ENCODE measurements at regions not wholly inside any gene's neighbourhood (a gene's known extent, or its start where the extent isn't known, plus 50 kb on each side); places are given as distances from the start of the nearest gene placed in this dataset.

GRCh38 chr18:69196336-69196735 is 204.4 kb upstream of the DOK6 start:
- no peak for DNase-seq
- no peaks in the 10 kb centered on the region for H3K36me3 ChIP-seq
- no peak overlapping the region for H3K27ac ChIP-seq
- intact Hi-C loops (cut with DNase I; ENCODE audit: low total_unique reads), result no loop called here
- no peaks in the 10 kb centered on the region for H3K9me3 ChIP-seq
- TF ChIP-seq CTCF (IDR thresholded peaks at IDR 0.05), result no peak
- no peaks in the 10 kb centered on the region for H3K27me3 ChIP-seq
- H3K4me1 ChIP-seq, result no peaks in the 10 kb centered on the region
- H3K4me3 ChIP-seq, result no peak overlapping the region

- H3K4me3 ChIP-seq, result no peak overlapping the region
- TF ChIP-seq CTCF (IDR thresholded peaks at IDR 0.05), result no peak
- intact Hi-C loops (cut with DNase I; ENCODE audit: low total_unique reads), result no loop called here
Observed at GRCh38 chr18:69205925-69206324, 194.8 kb upstream of the DOK6 start.

GRCh38 chr18:69208545-69208944 is 192.1 kb upstream of the DOK6 start:
- no peak for TF ChIP-seq CTCF (IDR thresholded peaks at IDR 0.05)
- H3K4me3 ChIP-seq, result no peak overlapping the region
- no peaks in the 10 kb centered on the region for H3K36me3 ChIP-seq

More at GRCh38 chr18:69205925-69206324, 194.8 kb upstream of the DOK6 start:
- no peaks in the 10 kb centered on the region for H3K36me3 ChIP-seq
- H3K9me3 ChIP-seq, result no peaks in the 10 kb centered on the region
- no peak for DNase-seq
- H3K27me3 ChIP-seq, result no peaks in the 10 kb centered on the region
- no peak overlapping the region for H3K27ac ChIP-seq
- peaks cover 0 to 6% (median 0%) of the 10 kb centered on the region in 4 donors for H3K4me1 ChIP-seq

GRCh38 chr18:69209761-69210160 is 190.9 kb upstream of the DOK6 start:
- no peaks in the 10 kb centered on the region for H3K9me3 ChIP-seq
- peaks cover 0 to 6% (median 0%) of the 10 kb centered on the region in 4 donors for H3K4me1 ChIP-seq
- intact Hi-C loops (cut with DNase I; ENCODE audit: low total_unique reads), result no loop called here
- TF ChIP-seq CTCF (IDR thresholded peaks at IDR 0.05), result no peak
- no peaks in the 10 kb centered on the region for H3K27me3 ChIP-seq
- no peak overlapping the region for H3K27ac ChIP-seq
- no peak overlapping the region for H3K4me3 ChIP-seq
- no peaks in the 10 kb centered on the region for H3K36me3 ChIP-seq
- no peak for DNase-seq

More at GRCh38 chr18:69208545-69208944, 192.1 kb upstream of the DOK6 start:
- Histone ChIP-seq H3K9me3 (no peaks in the 10 kb centered on the region), H3K27me3 (no peaks in the 10 kb centered on the region), H3K27ac (no peak overlapping the region), H3K4me1 (peaks cover 0 to 6% (median 0%) of the 10 kb centered on the region in 4 donors)
- DNase-seq, result no peak
- intact Hi-C loops (cut with DNase I; ENCODE audit: low total_unique reads), result no loop called here

- no peaks in the 10 kb centered on the region for H3K36me3 ChIP-seq
- H3K9me3 ChIP-seq, result no peaks in the 10 kb centered on the region
- no peak overlapping the region for H3K27ac ChIP-seq
- H3K27me3 ChIP-seq, result no peaks in the 10 kb centered on the region
- no peak for DNase-seq
- no peaks in the 10 kb centered on the region for H3K4me1 ChIP-seq
- intact Hi-C loops (cut with DNase I; ENCODE audit: low total_unique reads), result no loop called here
- H3K4me3 ChIP-seq, result no peak overlapping the region
- no peak for TF ChIP-seq CTCF (IDR thresholded peaks at IDR 0.05)
Observed at GRCh38 chr18:69213842-69214241, 186.8 kb upstream of the DOK6 start.

GRCh38 chr18:69215161-69215560 is 185.5 kb upstream of the DOK6 start:
- Histone ChIP-seq H3K4me3 (no peak overlapping the region), H3K27me3 (no peaks in the 10 kb centered on the region), H3K36me3 (no peaks in the 10 kb centered on the region), H3K4me1 (no peaks in the 10 kb centered on the region), H3K27ac (no peak overlapping the region), H3K9me3 (no peaks in the 10 kb centered on the region)
- intact Hi-C loops (cut with DNase I; ENCODE audit: low total_unique reads), result no loop called here
- TF ChIP-seq CTCF (IDR thresholded peaks at IDR 0.05), result no peak
- no peak for DNase-seq

Measured in tibial artery (tissue), 4 donors.